GF-D8 (cell line): ENCODE measurements at regions not wholly inside any gene's neighbourhood (a gene's known extent, or its start where the extent isn't known, plus 50 kb on each side); places are given as distances from the start of the nearest gene placed in this dataset.
A peak's percentile ranks its signal among the peaks of the same experiment; 100 is the strongest.

Experiments used
- DNase-seq: peaks from one replicate; lab custom pipeline; 2025; lab: John Stamatoyannopoulos, UW

GRCh38 chr22:27347951-27348350 is 453.6 kb downstream of the MN1 start:
- DNase-seq = no peak

DNA sequence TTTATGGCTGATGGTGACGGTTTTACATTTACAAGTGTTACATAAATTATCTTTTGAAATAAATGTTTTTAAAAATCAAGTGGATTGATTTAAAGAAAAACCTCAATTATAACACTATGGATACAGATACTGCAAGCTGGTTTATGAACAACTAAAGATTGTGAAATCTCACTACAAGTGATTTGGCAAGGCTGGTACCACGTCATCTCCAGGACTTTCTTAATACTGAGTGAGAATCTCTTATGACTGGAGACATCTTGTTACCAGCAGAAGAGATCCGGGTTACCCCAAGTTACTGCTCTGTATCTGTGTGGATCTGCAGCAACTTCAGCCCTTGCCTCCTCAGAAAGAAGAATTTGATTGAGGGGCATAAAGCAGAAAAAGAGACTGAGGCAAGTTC is 452.9 kb downstream of the MN1 start:
- no peak for DNase-seq

DNA sequence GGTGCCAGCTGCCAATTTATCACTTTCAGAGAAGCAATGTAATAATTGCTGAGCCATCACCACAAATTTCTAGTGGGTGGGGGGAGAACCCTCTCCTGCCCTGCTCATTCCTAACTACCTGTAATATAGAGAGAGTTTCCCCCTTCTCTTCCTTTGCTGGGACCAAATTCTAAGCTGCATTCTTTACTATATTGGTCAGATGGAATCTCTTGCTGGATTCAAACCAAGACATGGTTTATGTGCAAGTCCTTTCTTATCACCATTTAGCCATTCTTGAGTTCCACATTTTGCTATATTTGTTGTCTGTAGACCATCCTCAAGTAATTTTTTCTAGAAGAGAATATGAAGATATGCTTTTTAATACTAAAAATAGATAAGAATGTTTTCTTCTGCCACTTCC is 452.1 kb downstream of the MN1 start:
- no peak for DNase-seq

GRCh38 chr22:27350306-27350705 is 451.2 kb downstream of the MN1 start:
- no peak for DNase-seq

DNA sequence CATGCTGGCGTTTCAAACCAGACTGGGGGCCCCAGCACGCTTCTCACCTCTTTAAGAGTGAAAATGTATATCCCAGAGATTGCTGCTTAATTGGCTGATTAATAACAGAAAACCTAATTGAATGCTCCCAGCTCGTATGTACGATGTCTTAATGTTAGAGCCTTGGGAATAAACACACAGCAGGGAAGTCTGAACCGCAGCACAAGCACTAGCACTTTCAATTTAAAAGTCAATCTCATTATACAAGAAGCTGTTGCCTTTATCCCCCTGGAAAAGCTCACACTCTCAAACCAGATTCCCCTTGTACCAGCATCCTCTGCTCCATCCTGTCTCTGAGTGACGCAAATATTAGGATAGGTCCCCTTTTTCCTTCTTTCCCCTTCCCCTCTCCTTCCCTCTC is 449.1 kb downstream of the MN1 start:
- DNase-seq = no peak

GRCh38 chr22:27358096-27358870 is 443.3 kb downstream of the MN1 start:
- no peak for DNase-seq

GRCh38 chr22:27370269-27370668 is 431.3 kb downstream of the MN1 start:
- peak; percentile 9 for DNase-seq

DNA sequence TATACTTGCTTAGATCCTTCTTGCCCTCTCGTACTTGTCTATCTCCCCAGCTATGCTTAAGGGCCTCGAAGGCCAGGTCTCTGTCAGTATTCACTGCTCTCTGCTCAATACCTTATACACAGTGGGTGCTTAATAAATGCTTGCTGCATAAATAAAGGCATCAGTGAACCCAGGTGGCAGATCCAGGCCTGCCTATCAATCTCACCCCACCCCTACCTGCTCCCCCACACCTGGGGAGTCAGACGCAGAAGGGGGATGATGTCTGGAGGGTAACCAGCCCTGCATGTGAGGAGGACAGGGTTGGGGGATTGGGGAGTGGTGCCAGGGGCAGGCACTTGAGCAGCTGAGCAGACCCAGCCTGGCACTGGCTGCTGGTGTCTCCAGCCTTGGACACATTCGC is 430.6 kb downstream of the MN1 start:
- DNase-seq = no peak

GRCh38 chr22:27372364-27372763 is 429.2 kb downstream of the MN1 start:
- DNase-seq = no peak

DNA sequence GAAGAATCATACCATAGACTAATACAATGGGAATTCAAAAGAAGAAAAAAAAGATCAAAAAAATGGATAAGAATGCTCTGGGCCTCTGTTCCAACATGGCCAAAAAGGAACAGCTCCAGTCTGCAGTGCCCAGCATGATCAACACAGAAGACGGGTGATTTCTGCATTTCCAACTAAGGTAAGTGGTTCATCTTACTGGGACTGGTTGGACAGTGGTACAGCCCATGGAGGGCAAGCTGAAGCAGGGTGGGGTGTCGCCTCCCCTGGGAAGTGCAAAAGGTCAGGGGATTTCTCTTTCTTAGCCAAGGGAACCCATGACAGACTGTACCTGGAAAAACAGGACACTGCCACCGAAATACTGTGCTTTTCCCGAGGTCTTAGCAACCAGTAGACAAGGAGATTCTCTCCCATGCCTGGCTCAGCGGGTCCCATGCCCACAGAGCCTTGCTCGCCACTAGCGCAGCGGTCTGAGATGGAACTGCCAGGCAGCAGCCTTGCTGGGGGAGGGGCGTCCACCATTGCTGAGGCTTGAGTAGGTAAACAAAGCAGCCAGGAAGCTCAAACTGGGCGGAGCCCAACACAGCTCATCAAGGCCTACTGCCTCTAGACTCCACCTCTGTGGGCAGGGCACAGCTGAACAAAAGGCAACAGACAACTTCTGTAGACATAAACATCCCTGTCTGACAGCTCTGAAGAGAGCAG is 428.4 kb downstream of the MN1 start:
- DNase-seq = no peak

GRCh38 chr22:27377501-27378295 is 423.9 kb downstream of the MN1 start:
- no peak for DNase-seq

DNA sequence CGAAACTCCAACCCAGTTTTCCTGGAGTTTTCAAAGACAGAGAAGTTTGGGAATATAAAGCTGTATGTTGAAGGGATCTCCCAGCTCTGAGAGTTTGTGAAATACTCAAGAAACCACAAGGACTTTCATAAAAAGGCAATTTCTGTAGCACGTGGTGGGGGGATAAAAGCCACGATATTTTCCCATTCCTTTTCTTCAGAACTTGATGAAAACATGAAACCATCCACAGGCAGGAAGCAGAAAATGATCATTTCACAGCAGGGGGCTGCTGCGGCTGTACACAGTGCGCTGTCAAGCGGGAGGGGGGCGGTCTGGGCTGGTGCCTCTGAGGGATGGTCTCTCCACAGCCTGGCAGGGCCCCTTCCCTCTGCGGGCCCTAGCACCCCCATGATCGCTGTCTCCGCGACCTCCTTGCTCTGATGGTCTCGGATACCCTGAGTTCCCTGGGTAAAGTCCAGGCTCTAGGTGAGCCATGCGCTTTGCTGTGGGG is 423.2 kb downstream of the MN1 start:
- no peak for DNase-seq

DNA sequence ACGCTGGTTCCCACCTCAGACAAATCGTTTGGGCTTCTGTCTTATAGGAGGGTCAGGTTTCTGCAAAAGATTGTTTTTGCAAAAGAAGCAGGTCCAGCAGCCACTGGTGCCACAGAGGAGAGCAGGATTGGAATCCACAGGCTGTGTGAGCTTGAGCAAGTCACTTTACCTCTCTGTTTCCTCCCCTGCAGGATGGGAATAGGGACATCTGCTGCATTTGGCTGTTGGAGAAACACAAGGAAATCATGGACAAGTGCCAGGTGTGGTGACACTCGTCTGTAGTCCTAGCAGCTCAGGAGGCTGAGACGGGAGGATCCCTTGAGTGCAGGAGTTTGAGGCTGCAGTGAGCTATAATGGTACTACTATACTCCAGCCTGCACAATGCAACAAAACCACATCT is 422.6 kb downstream of the MN1 start:
- DNase-seq = no peak

DNA sequence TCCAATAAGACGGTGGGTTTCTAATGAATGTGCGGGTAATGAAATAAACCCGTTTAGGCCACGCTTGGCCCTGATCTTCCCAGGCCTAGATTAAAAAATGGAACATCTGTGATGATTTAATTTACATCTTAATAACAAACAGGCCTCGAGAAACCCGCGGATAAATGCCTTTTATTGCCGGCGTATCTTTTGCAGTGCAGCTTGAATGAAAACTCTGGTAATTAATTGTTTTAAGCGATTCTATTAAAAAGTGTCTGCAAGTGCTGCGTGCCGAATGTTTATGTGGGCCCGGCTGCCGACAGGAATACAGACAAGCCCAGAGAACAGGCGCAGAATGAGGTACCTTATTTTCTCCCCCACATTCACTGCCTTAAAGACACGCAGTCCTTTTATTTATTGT is 420.7 kb downstream of the MN1 start:
- DNase-seq = no peak

DNA sequence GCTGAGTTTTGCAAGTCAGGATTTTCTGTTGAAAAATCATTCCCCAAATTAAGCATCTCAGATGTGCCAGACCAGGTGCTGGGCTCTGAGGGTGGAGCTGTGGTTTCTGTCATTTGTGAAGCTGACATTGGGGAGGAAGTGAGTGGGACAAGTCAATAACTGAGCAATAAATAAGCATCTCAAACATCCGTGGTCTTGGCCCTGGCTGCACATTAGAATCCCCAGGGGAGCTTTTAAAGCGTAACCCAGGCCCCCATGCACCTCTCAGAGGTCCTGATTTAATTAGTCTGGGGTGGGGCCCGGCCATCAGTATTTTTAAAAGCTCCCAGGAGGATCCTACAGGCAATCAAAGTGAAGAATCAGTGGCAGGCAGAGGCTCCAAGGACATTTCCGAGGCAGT is 420.0 kb downstream of the MN1 start:
- DNase-seq = no peak

DNA sequence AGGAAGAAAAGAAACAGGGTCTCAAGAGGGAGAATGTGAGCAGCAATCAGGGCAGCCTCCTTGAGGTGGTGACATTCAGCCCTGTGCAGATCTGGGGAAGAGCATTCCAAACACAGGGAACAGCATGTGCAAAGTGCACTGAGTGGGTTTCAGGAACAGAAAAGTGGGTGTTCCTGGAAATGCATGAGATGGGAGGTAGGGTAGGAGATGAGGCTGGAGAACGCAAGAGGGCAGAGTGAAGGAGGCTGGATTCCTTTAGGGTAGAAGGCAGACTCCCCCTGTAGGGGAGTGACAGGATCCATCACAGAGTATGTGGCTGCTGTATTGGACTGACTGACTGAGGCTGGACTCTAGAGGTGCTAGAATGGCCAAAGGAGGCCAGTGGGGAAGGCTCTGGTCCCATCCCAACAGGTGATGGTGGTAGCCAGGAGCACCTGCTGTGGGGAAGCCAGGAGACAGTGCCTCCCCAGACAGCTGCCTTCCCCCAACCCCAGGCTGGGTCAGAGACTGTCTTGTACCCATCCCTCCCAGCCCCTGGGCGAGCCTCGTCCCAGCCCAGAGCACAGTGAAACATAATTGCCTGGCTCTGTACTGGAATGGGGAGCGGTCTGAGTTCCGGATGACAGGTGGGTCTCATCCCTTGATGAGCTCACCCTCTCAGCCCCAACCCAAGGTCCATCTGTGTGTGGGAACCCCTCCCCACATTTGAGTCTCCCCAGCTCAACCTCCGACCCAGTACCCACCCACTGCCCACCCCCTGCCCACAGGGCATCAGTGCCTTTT is 419.4 kb downstream of the MN1 start:
- DNase-seq = no peak

DNA sequence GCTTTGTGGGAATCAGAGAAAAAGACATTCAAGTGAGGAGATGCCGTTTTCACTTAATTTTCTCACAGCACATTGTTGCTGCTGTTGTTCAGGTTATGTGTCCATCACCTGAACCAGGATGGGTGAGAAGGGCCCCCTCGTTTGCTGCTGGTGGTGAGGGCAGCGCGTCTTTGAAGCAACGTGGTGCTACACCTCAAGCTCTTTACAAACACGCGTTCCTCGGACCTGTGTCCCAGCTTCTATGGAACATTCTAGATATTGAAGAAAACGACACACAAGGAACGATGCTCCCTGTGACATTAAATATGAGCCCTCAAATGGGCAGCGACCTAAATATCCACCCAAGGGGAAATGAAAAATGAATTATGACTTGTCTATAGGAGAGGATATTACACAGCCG is 418.6 kb downstream of the MN1 start:
- no peak for DNase-seq

- DNase-seq = no peak
Observed at GRCh38 chr22:27383896-27384295, 417.7 kb downstream of the MN1 start.

DNA sequence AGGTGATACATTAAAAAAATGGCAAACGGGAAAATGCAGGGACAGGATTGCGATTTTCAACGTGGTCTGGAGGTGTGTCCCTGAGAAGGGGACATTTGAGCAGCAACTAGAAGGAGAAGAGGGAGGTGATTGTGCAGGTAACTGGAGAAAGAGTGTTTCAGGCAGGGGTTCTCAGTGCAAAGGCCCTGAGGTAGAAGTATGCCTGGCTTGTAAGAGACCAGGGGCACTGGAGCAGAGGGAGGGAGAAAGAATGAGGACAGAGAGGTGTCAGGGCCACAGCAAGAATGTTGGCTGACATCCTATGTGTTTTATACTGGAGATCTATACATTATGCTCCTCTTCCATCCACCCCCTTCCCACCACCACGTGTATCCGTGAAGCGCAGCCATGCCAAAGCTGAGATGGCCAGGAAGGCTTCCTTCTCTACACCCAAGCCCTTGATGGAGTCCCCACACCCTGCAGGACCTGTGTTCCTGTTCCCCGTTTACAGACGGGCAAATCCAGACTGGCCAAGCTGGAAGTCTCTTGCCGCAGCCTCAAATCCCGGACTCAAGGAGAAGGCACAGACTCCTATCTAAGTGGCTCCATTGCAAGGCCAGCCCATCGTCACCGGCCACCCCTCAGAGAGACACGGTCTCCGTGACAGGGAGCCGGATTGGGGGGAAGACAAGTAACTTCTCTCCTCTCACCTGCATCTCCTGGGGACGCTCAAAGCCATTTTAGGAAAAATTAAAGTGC is 416.1 kb downstream of the MN1 start:
- DNase-seq = no peak

DNA sequence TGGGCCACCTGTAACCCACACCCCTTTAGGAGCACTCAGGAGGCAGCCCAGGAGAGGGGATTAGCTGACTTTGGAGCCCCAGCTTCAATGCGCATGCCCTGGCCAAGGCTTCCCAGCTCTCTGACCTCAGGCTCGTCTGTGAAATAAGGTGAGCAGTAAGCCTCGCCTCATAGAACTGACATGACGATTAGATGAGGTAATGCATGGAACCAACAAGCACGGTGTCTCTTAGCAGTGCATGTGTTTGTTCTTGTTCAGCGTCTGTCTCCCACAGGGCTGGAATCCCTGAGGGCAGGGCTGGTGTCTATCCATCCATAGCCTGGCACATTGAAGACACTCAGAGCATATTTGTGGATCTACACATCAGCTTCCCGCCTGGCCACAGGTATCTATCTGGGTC is 415.4 kb downstream of the MN1 start:
- no peak for DNase-seq

DNA sequence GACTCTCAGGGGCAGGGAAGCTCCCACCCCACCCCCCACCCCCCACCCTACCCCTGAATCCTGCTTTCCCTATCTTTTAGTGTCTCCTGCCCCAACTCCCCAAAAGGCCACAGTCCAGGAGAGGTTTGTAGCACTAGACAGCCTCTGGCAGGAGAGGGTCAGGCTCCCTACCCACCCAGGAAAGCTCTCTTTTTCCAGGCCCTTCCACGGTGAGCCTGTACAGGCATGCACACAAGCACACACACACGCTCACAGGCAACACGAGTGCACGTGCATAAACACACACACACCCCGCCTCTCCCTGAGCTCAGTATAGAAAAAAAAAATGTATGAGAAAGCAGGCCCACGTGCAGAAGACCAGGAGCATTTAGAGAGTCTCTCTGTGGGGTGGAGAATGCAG is 414.0 kb downstream of the MN1 start:
- no peak for DNase-seq
